ENCODE measurements at regions not wholly inside any gene's neighbourhood (a gene's known extent, or its start where the extent isn't known, plus 50 kb on each side); places are given as distances from the start of the nearest gene placed in this dataset.

- no peak for TF ChIP-seq TRIM24 (CRISPR knock-in tag; IDR thresholded peaks at IDR 0.05)
- no peak for TF ChIP-seq TBP (CRISPR knock-in tag; IDR thresholded peaks at IDR 0.05)
- TF ChIP-seq, protein P1, sequence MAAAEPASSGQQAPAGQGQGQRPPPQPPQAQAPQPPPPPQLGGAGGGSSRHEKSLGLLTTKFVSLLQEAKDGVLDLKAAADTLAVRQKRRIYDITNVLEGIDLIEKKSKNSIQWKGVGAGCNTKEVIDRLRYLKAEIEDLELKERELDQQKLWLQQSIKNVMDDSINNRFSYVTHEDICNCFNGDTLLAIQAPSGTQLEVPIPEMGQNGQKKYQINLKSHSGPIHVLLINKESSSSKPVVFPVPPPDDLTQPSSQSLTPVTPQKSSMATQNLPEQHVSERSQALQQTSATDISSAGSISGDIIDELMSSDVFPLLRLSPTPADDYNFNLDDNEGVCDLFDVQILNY (CRISPR knock-in tag; conservative IDR thresholded peaks at IDR 0.05), result no peak
Measured at GRCh38 chr11:79668575-79668974, 227.7 kb upstream of the TENM4 start.
